Esophagus (tissue), 2 donors: ENCODE measurements at regions not wholly inside any gene's neighbourhood (a gene's known extent, or its start where the extent isn't known, plus 50 kb on each side); places are given as distances from the start of the nearest gene placed in this dataset.

Experiments used
- H3K27ac ChIP-seq, 2 donors: one replicate each; pipeline ENCODE4 v1.5.1; 2013; ENCODE audit warnings: low read depth in 2 of 2, mild to moderate bottlenecking in 2 of 2, inconsistent platforms in 1 of 2, low read length in 1 of 2, moderate library complexity in 1 of 2
- H3K27me3 ChIP-seq, 2 donors: one replicate each; pipeline ENCODE4 v1.6.1; 2013; ENCODE audit warnings: low read length in 2 of 2, control low read depth in 1 of 2, mild to moderate bottlenecking in 1 of 2; ENCODE audit not compliant: insufficient read depth in 2 of 2, control insufficient read depth in 1 of 2
- H3K36me3 ChIP-seq, 2 donors: one replicate each; pipeline ENCODE4 v1.6.1; 2013; ENCODE audit warnings: low read length in 1 of 2; ENCODE audit not compliant: control insufficient read depth in 2 of 2, insufficient read depth in 2 of 2
- H3K4me1 ChIP-seq, 2 donors: one replicate each; pipeline ENCODE4 v1.6.1; 2013; ENCODE audit warnings: low read length in 1 of 2; ENCODE audit not compliant: control insufficient read depth in 2 of 2, insufficient read depth in 2 of 2
- H3K4me3 ChIP-seq, 2 donors: one replicate each; pipeline ENCODE4 v1.5.1; 2013; ENCODE audit warnings: low read length in 2 of 2, mild to moderate bottlenecking in 2 of 2, low read depth in 1 of 2, moderate library complexity in 1 of 2
- H3K9me3 ChIP-seq, 2 donors: one replicate each; pipeline ENCODE4 v1.6.1; 2013; ENCODE audit warnings: mild to moderate bottlenecking in 2 of 2, low read depth in 1 of 2, low read length in 1 of 2, moderate library complexity in 1 of 2; ENCODE audit not compliant: control insufficient read depth in 2 of 2, insufficient read depth in 1 of 2
- WGBS, 2 donors: extraction: QIAGEN DNeasy Blood & Tissue Kit; methylation state at CpG; one replicate each; pipeline ENCODE4 v1.1.7; 2013; 5-methylcytosine and 5-hydroxymethylcytosine counted together
- donor health status: healthy with polysubstance abuse.
- donor health status: Bipolar disorder and iron deficiency.

- H3K4me1 ChIP-seq: no peaks in the 10 kb centered on the region
- H3K27me3 ChIP-seq: no peaks in the 10 kb centered on the region
- H3K4me3 ChIP-seq: no peak overlapping the region
- WGBS, 2 donors: 41 to 50% methylated on average over 3 of the region's 3 CpGs
- no peaks in the 10 kb centered on the region for H3K36me3 ChIP-seq
- H3K9me3 ChIP-seq: peaks cover 0 to 2% of the 10 kb centered on the region in 2 donors
- no peak overlapping the region for H3K27ac ChIP-seq
Measured at GRCh38 chr3:44048196-44048924, 193.3 kb upstream of the TOPAZ1 start.

DNA sequence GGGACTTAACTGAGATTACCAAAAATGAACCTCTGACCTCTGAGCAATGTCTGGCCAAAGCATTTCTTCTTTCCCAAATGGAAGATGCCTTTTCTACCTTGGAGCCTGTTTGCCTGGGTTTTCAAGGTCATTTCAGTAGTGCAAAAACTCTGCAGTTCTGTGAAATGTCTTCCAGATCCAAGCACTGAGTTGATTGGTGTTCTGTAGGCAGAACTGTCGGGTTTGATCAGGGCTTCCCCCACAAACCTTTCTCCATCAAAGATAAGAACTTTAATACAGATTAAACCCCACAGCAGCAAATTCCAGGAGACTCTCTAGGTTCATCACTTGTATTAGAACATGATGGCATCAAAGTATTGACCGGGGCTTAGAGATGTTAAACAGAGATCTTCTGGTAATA lies 192.7 kb upstream of the TOPAZ1 start:
- Histone ChIP-seq H3K27me3 (no peaks in the 10 kb centered on the region), H3K4me1 (no peaks in the 10 kb centered on the region), H3K36me3 (no peaks in the 10 kb centered on the region), H3K27ac (no peak overlapping the region), H3K4me3 (no peak overlapping the region), H3K9me3 (peaks cover 0 to 2% of the 10 kb centered on the region in 2 donors)
- WGBS, 2 donors: 88 to 89% methylated on average over 2 of the region's 2 CpGs

GRCh38 chr3:44050101-44050500 lies 191.6 kb upstream of the TOPAZ1 start:
- peaks cover 0 to 2% of the 10 kb centered on the region in 2 donors for H3K9me3 ChIP-seq
- no peak overlapping the region for H3K4me3 ChIP-seq
- WGBS, 2 donors: 81 to 87% methylated on average over 9 of the region's 9 CpGs

DNA sequence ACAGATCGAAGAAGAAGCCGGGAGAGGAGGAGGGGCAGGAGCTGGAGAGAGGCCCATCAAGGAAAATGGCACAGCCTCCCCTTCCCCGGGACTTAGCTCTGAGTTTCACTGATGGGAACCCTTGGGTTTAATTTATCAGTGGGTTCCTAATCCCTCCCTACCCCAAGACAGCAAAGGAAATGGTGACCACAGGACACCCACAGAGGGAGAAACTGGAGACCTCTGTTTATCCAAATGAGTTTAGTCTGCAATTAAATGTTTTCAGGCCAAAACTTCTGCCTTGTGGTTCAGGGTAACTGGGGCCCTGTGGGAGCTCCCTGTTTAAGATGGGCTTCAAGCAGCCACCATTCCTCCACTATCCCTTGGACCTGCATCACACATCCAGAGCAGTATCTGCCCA lies 190.8 kb upstream of the TOPAZ1 start:
- Histone ChIP-seq H3K27me3 (no peaks in the 10 kb centered on the region), H3K4me1 (no peaks in the 10 kb centered on the region), H3K36me3 (no peaks in the 10 kb centered on the region), H3K27ac (no peak overlapping the region), H3K4me3 (no peak overlapping the region), H3K9me3 (peaks cover 0 to 2% of the 10 kb centered on the region in 2 donors)
- WGBS, 2 donors: 58 to 68% methylated on average over 3 of the region's 3 CpGs

More at GRCh38 chr3:44050101-44050500, 191.6 kb upstream of the TOPAZ1 start:
- no peaks in the 10 kb centered on the region for H3K4me1 ChIP-seq
- no peaks in the 10 kb centered on the region for H3K36me3 ChIP-seq
- no peaks in the 10 kb centered on the region for H3K27me3 ChIP-seq
- H3K27ac ChIP-seq: no peak overlapping the region

DNA sequence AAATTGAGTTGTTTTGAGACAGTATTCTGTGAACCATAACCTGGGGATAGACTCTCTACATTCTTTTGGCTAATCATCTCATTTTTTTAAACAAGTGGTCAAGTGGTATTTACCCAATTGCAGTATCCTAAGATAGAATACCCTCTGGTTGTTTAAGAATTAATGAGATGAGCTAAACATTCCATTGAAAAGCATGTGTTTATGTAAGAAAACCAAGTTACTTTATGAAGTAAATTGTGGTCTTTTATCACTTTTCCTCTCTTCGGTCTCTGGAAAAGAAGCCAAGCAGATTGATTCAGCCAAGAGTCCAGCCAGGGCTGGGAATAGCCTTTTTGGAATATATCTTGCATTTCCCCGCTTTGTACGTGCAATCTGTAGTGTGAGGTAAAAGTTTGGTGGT lies 185.7 kb upstream of the TOPAZ1 start:
- Histone ChIP-seq H3K27me3 (no peaks in the 10 kb centered on the region), H3K9me3 (peaks cover 0 to 2% of the 10 kb centered on the region in 2 donors), H3K4me1 (no peaks in the 10 kb centered on the region), H3K36me3 (no peaks in the 10 kb centered on the region), H3K4me3 (no peak overlapping the region), H3K27ac (no peak overlapping the region)
- WGBS, 2 donors: 76 to 80% methylated on average over 3 of the region's 3 CpGs

DNA sequence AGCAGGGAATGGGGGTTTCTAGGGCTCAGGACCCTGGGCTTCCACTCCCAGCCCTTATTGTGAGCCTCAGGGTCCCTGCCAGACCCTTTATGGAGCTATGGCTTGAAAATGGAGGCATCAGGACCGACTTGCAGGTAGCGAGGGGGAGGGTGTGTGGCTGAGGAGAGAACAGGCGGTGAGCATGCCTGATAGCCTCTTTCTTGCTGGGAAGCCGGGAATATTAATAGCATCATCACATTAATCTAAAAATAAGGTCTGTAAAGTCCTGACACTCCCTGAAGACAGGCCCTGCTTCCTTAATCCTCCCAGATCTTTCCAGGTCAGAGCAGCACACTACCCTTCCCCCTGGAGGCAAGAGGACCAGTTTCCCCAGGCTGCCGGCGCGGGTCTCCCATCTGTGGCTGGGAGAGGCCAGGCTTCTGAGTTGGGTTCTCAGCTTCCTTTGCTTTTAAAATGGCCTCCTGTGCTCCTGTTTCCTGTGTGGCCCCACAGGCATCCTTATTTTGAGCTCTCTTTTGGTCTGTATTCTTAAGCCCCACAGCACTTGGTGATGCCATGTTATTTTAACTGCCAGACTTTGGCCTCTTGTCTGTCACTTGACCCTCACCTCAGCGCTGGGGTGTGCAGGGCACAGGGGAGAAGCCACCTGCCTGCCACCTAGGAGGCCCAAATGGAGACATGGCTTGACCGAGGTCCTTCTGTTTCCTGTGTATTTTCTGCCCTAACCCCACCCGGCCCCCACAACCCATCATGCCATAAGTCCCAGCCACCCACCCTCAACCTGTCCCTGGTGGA lies 185.0 kb upstream of the TOPAZ1 start:
- Histone ChIP-seq H3K27ac (no peak overlapping the region), H3K4me1 (no peaks in the 10 kb centered on the region), H3K36me3 (no peaks in the 10 kb centered on the region), H3K4me3 (no peak overlapping the region), H3K9me3 (no peaks in the 10 kb centered on the region), H3K27me3 (no peaks in the 10 kb centered on the region)
- WGBS, 2 donors: 84 to 87% methylated on average over 10 of the region's 10 CpGs

DNA sequence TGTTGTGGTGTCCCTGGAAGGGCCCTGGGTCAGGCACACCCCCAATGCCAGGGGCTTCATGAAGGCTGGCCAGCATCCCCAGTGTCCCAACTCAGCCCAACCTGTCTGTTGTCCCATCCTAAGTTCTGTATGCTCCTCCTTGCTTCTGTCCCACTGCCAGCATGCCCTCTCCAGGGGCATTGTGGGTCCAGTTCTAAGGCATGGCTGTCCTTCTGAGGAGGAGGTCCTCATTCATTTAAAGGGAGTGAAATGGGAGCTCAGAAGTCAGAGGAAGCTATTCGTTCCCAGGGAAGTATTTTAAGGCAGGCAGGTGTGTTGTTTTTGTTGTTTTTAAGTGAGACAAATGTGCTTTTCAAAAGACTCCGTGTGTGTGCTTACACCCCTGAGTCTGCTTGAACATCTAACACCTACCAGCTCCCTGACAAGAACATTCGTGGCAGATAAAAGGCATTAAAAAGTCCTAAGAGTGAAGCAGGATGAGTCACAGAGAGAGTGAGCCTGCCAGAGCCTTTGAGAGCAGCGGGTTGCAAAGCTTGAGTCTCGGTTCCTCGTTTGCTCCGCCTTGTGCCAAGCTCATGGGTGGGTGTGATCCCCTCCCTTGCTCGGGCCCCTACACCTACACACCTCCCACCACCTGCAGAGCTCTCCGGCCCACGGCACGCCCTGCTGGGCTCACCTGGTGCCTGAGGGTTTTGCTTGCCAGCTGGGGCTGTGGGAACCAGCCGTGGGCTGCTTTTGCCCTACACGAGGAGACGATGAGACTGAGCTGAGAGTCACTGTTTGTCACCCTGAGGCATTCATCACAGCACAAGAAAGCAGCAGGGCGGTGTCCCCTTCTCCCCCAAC lies 183.4 kb upstream of the TOPAZ1 start:
- Histone ChIP-seq H3K27me3 (no peaks in the 10 kb centered on the region), H3K4me1 (no peaks in the 10 kb centered on the region), H3K36me3 (no peaks in the 10 kb centered on the region), H3K9me3 (no peaks in the 10 kb centered on the region), H3K27ac (no peak overlapping the region), H3K4me3 (no peak overlapping the region)
- 8 to 11% methylated on average over 15 of the region's 15 CpGs for WGBS, 2 donors

DNA sequence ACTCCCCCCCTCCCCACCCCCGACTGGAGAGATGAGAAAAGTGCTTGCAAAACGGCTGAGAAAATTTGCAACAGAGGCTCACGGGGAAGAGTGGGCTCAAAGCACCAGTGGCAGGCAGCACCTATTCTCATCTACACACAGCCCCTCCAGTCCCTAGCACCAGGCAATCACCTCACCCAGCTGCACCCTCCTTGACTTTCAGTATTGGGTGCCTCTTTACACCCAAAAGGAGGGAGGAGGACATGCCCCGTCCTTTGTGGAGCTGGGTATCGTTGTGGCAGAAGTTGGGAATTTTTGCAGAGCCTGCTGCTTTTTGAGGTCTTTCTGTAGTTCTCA lies 182.8 kb upstream of the TOPAZ1 start:
- WGBS, 2 donors: 43 to 46% methylated on average over 5 of the region's 5 CpGs
- Histone ChIP-seq H3K36me3 (no peaks in the 10 kb centered on the region), H3K4me1 (no peaks in the 10 kb centered on the region)

DNA sequence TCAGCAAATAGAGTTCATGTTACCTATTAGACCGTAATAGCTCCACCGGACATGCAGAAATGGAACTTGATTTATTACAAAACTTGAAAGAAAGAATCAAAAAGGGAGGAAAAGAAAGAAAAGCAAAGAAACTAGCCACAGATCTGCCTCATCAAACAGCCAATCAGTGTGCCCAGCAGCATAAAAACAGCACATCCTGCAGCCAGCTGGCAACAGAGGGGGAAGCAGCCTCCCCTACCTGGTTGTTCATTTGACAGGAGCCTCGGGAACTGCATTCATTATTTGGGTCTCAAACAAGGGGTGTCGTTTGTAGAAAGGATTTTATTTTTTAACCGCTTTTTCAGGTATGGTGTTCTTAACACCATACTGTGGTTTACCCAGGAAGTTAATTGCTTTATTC lies 181.5 kb upstream of the TOPAZ1 start:
- H3K9me3 ChIP-seq: no peaks in the 10 kb centered on the region
- no peak overlapping the region for H3K4me3 ChIP-seq
- no peak overlapping the region for H3K27ac ChIP-seq
- H3K4me1 ChIP-seq: no peaks in the 10 kb centered on the region
- H3K27me3 ChIP-seq: no peaks in the 10 kb centered on the region
- H3K36me3 ChIP-seq: no peaks in the 10 kb centered on the region
- WGBS, 2 donors: 62 to 70% methylated on average over 5 of the region's 5 CpGs

More for the DNA sequence above, 182.8 kb upstream of the TOPAZ1 start:
- Histone ChIP-seq H3K27ac (no peak overlapping the region), H3K4me3 (no peak overlapping the region), H3K9me3 (no peaks in the 10 kb centered on the region), H3K27me3 (no peaks in the 10 kb centered on the region)
